SK-N-SH treated with all-trans-retinoic acid at 6 μM for 48 hours (cell line): ENCODE measurements at regions not wholly inside any gene's neighbourhood (a gene's known extent, or its start where the extent isn't known, plus 50 kb on each side); places are given as distances from the start of the nearest gene placed in this dataset.

ENCODE experiments used
- ATAC-seq: fragments of 200-7000 bp; cut with Tn5 transposase; 3 replicates; pipeline ENCODE4 v1.9.1; 2020; ENCODE audit warnings: mild to moderate bottlenecking, moderate library complexity
- BACH2 ChIP-seq: fragments of 250-450 bp; sonication (Bioruptor Pico); IDR thresholded peaks from 2 replicates; pipeline ENCODE4 v1.9.0; 2021; ENCODE audit warnings: mild to moderate bottlenecking, borderline replicate concordance
- ESRRG ChIP-seq: fragments of 250-450 bp; sonication (Bioruptor Pico); IDR thresholded peaks from 2 replicates; pipeline ENCODE4 v1.6.1; 2021; ENCODE audit warnings: mild to moderate bottlenecking
- GLIS3 ChIP-seq: fragments of 250-450 bp; sonication (Bioruptor Pico); IDR thresholded peaks from 2 replicates; pipeline ENCODE4 v1.5.0; 2020; ENCODE audit warnings: mild to moderate bottlenecking, moderate library complexity
- ISL1 ChIP-seq: fragments of 250-450 bp; sonication (Bioruptor Pico); IDR thresholded peaks from 2 replicates; pipeline ENCODE4 v2.1.2; 2022; ENCODE audit warnings: mild to moderate bottlenecking, moderate library complexity
- OSR1 ChIP-seq: fragments of 250-450 bp; sonication (Bioruptor Pico); IDR thresholded peaks from 2 replicates; pipeline ENCODE4 v1.8.0; 2022; ENCODE audit warnings: moderate library complexity, mild to moderate bottlenecking, inconsistent platforms
- PPARA ChIP-seq: fragments of 250-450 bp; sonication (Bioruptor Pico); IDR thresholded peaks from 2 replicates; pipeline ENCODE4 v1.5.0; 2020; ENCODE audit warnings: mild to moderate bottlenecking, borderline replicate concordance
- TOX ChIP-seq: fragments of 250-450 bp; sonication (Bioruptor Pico); IDR thresholded peaks from 2 replicates; pipeline ENCODE4 v1.8.0; 2021; ENCODE audit warnings: mild to moderate bottlenecking, moderate library complexity, borderline replicate concordance
- ZC3H10 ChIP-seq: fragments of 250-450 bp; sonication (Bioruptor Pico); IDR thresholded peaks from 2 replicates; pipeline ENCODE4 v1.5.1; 2021; ENCODE audit warnings: mild to moderate bottlenecking, moderate library complexity
- ZFP3 ChIP-seq: fragments of 250-450 bp; sonication (Bioruptor Pico); IDR thresholded peaks from 2 replicates; pipeline ENCODE4 v1.5.0; 2020; ENCODE audit warnings: mild to moderate bottlenecking, moderate library complexity
- ZNF565 ChIP-seq: fragments of 450-650 bp; formaldehyde crosslinking; conservative IDR thresholded peaks from 2 replicates; pipeline ENCODE4 v1.5.0; 2020; ENCODE audit warnings: low read depth, mild to moderate bottlenecking, moderate library complexity
- ZNF70 ChIP-seq: fragments of 450-650 bp; formaldehyde crosslinking; IDR thresholded peaks from 2 replicates; pipeline ENCODE4 v1.5.0; 2020; ENCODE audit warnings: mild to moderate bottlenecking, moderate library complexity
- ZNF8 ChIP-seq: fragments of 450-650 bp; formaldehyde crosslinking; IDR thresholded peaks from 2 replicates; pipeline ENCODE4 v1.5.0; 2020; ENCODE audit warnings: mild to moderate bottlenecking, moderate library complexity
- TF ChIP-seq, protein P1 (sequence below): fragments of 250-450 bp; sonication (Bioruptor Pico); IDR thresholded peaks from 2 replicates; pipeline ENCODE4 v1.5.0; 2020; ENCODE audit warnings: mild to moderate bottlenecking, moderate library complexity
- TF ChIP-seq, protein P2 (sequence below): fragments of 250-450 bp; sonication (Bioruptor Pico); IDR thresholded peaks from 2 replicates; pipeline ENCODE4 v1.8.0; 2021; ENCODE audit warnings: low read depth, mild to moderate bottlenecking, moderate library complexity, borderline replicate concordance
- TF ChIP-seq, protein P3 (sequence below): fragments of 250-450 bp; sonication (Bioruptor Pico); IDR thresholded peaks from 2 replicates; pipeline ENCODE4 v1.5.1; 2020; ENCODE audit warnings: low read depth, mild to moderate bottlenecking, moderate library complexity
- TF ChIP-seq, protein P4 (sequence below): fragments of 250-450 bp; sonication (Bioruptor Pico); IDR thresholded peaks from 2 replicates; pipeline ENCODE4 v1.8.0; 2020; ENCODE audit warnings: mild to moderate bottlenecking, moderate library complexity, borderline replicate concordance

DNA sequence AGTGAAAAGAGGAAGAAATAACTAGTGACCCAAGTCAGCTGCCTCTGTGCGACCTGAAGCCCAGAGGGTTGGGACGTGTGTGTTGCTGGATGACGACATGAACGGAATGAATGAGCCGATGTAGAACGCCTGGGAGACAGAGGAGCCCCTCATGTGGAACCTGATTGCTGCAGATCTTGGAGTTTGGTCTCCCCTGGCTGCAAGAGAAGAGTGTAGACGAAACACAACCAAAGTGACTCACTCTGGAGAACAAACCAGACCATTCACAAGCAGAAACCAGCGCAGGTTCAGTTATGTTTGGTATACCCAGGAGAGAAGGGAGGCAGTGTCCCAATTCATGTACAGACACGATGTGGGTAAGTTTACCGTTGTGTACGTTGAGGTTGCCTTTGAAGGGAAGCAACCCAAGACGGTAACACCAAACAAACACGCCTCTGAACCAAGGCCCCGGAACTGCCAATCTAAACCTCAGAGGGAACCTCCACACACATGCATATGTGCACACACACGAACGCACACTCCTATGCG, 265.9 kb downstream of the BMP7 start:
- ATAC-seq, result no peak
- TF ChIP-seq, protein P1, sequence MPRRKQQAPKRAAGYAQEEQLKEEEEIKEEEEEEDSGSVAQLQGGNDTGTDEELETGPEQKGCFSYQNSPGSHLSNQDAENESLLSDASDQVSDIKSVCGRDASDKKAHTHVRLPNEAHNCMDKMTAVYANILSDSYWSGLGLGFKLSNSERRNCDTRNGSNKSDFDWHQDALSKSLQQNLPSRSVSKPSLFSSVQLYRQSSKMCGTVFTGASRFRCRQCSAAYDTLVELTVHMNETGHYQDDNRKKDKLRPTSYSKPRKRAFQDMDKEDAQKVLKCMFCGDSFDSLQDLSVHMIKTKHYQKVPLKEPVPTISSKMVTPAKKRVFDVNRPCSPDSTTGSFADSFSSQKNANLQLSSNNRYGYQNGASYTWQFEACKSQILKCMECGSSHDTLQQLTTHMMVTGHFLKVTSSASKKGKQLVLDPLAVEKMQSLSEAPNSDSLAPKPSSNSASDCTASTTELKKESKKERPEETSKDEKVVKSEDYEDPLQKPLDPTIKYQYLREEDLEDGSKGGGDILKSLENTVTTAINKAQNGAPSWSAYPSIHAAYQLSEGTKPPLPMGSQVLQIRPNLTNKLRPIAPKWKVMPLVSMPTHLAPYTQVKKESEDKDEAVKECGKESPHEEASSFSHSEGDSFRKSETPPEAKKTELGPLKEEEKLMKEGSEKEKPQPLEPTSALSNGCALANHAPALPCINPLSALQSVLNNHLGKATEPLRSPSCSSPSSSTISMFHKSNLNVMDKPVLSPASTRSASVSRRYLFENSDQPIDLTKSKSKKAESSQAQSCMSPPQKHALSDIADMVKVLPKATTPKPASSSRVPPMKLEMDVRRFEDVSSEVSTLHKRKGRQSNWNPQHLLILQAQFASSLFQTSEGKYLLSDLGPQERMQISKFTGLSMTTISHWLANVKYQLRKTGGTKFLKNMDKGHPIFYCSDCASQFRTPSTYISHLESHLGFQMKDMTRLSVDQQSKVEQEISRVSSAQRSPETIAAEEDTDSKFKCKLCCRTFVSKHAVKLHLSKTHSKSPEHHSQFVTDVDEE, result no peak
- TF ChIP-seq ZC3H10 (CRISPR knock-in tag), result no peak

DNA sequence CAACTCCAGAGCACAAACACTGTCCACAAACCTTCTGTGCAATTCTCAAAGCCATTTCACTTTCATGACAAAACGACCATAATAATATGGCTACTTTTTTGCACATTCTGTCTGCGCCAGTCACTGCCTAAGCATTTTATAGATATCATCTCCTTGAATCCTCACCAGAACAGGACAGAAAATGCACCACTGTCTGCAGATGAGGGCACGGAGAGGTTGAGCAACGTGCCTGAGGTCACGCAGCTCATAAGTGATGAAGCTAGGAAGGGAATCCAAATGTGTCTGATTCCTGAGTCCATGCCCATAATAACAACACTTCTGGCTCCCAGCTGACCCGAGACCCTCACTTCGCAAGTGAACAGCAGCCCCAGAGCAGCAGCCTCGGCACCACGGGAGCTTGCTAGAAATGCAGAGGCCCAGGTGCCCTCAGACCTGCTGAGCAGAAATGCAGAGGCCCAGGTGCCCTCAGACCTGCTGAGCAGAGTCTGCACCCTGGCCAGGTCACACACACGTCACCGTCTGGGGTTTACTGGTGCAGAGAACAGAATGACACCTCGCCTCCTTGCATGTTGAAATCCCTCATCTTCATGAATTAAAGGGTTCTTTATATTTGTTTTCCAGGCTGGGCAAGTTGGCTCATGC, 265.2 kb downstream of the BMP7 start:
- no peak for ATAC-seq
- TF ChIP-seq ZNF565 (CRISPR knock-in tag) (no peak), TOX (CRISPR knock-in tag) (no peak), ZFP3 (no peak), BACH2 (CRISPR knock-in tag) (no peak), OSR1 (CRISPR knock-in tag) (no peak)
- TF ChIP-seq, protein P2, sequence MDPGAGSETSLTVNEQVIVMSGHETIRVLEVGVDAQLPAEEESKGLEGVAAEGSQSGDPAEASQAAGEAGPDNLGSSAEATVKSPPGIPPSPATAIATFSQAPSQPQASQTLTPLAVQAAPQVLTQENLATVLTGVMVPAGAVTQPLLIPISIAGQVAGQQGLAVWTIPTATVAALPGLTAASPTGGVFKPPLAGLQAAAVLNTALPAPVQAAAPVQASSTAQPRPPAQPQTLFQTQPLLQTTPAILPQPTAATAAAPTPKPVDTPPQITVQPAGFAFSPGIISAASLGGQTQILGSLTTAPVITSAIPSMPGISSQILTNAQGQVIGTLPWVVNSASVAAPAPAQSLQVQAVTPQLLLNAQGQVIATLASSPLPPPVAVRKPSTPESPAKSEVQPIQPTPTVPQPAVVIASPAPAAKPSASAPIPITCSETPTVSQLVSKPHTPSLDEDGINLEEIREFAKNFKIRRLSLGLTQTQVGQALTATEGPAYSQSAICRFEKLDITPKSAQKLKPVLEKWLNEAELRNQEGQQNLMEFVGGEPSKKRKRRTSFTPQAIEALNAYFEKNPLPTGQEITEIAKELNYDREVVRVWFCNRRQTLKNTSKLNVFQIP (CRISPR knock-in tag), result no peak

DNA sequence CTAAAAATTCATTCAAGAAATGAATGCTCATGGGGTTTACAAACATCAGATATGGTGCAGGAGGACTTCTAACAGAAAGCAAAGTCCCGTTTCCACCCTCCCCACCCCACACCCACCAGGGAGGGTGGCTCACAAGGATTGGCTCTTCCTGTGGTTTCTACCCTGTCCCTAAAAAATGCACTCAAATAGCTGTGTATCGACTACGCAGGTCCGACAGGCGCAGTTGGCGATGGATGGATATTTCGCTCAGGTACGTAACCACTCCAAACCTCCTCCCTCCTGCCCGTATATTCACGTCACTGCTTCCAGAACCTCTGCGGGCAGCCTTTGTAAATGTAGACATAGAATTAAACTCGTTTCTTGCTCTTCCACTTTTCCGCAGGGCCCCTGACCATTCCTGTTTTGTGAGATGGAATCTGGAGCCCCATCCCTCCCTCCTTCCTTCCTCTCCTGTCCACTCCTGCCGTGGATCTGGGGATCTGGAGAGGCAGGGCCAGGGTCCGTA, 264.3 kb downstream of the BMP7 start:
- TF ChIP-seq, protein P3, sequence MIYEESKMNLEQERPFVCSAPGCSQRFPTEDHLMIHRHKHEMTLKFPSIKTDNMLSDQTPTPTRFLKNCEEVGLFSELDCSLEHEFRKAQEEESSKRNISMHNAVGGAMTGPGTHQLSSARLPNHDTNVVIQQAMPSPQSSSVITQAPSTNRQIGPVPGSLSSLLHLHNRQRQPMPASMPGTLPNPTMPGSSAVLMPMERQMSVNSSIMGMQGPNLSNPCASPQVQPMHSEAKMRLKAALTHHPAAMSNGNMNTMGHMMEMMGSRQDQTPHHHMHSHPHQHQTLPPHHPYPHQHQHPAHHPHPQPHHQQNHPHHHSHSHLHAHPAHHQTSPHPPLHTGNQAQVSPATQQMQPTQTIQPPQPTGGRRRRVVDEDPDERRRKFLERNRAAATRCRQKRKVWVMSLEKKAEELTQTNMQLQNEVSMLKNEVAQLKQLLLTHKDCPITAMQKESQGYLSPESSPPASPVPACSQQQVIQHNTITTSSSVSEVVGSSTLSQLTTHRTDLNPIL (CRISPR knock-in tag), result no peak
- TF ChIP-seq, protein P4, sequence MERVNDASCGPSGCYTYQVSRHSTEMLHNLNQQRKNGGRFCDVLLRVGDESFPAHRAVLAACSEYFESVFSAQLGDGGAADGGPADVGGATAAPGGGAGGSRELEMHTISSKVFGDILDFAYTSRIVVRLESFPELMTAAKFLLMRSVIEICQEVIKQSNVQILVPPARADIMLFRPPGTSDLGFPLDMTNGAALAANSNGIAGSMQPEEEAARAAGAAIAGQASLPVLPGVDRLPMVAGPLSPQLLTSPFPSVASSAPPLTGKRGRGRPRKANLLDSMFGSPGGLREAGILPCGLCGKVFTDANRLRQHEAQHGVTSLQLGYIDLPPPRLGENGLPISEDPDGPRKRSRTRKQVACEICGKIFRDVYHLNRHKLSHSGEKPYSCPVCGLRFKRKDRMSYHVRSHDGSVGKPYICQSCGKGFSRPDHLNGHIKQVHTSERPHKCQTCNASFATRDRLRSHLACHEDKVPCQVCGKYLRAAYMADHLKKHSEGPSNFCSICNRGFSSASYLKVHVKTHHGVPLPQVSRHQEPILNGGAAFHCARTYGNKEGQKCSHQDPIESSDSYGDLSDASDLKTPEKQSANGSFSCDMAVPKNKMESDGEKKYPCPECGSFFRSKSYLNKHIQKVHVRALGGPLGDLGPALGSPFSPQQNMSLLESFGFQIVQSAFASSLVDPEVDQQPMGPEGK (CRISPR knock-in tag), result no peak
- no peak for TF ChIP-seq ISL1 (CRISPR knock-in tag)
- TF ChIP-seq, protein P1, result no peak
- no peak for TF ChIP-seq ZNF70 (CRISPR knock-in tag)
- no peak for TF ChIP-seq ZNF8
- TF ChIP-seq ZC3H10 (CRISPR knock-in tag), result no peak
- ATAC-seq, result no peak

DNA sequence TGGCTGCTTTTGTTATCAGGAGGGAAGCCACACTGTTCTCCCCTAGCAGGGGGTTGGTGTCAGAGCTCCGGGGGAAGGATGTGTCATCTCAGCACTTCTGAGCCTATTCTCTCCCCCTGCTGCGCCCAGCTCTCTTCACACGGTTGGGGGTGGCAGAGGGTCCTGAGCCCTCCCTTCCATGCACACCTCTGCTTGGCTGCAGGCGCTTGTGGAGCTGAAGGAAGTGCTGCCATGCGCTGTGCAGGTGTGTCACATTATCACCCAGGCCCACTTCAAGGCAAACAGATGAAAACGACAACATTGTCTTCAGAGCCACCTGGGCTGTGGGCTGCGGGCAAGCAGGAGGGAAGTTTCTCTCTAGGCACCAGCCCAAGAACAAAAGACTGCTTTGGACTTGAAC, 263.4 kb downstream of the BMP7 start:
- no peak for TF ChIP-seq ZNF8
- TF ChIP-seq ZC3H10 (CRISPR knock-in tag), result no peak
- TF ChIP-seq ESRRG (CRISPR knock-in tag), result no peak
- TF ChIP-seq PPARA (CRISPR knock-in tag), result no peak
- no peak for TF ChIP-seq GLIS3 (CRISPR knock-in tag)
- no peak for TF ChIP-seq BACH2 (CRISPR knock-in tag)
- no peak for ATAC-seq
